ENCODE measurements at regions not wholly inside any gene's neighbourhood (a gene's known extent, or its start where the extent isn't known, plus 50 kb on each side); places are given as distances from the start of the nearest gene placed in this dataset.
"Not testable (repeated sequence)": the region's sequence is repeated elsewhere in the genome, so short reads cannot be mapped to it uniquely, and the experiment has no call there.

DNA sequence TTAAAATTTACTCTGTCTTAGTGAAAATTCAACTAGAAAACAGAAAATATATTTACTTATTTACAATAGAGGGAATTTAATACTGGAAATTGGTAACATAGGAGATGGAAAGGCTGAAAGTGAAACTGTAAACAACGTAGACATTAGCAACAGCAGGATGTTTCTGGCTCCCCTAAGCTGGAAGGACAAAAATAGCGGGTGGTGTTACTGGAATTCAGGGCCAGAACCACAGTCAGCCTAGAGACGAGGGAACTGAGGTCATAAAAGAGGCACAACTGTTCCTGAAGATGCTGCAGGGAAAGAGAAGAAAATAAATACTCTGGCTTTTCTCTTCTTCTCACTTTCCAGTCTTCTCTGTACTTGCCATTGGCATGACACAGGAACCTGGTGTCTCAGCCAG lies 80.4 kb upstream of the NIPBL start:
- TF ChIP-seq, protein P1, sequence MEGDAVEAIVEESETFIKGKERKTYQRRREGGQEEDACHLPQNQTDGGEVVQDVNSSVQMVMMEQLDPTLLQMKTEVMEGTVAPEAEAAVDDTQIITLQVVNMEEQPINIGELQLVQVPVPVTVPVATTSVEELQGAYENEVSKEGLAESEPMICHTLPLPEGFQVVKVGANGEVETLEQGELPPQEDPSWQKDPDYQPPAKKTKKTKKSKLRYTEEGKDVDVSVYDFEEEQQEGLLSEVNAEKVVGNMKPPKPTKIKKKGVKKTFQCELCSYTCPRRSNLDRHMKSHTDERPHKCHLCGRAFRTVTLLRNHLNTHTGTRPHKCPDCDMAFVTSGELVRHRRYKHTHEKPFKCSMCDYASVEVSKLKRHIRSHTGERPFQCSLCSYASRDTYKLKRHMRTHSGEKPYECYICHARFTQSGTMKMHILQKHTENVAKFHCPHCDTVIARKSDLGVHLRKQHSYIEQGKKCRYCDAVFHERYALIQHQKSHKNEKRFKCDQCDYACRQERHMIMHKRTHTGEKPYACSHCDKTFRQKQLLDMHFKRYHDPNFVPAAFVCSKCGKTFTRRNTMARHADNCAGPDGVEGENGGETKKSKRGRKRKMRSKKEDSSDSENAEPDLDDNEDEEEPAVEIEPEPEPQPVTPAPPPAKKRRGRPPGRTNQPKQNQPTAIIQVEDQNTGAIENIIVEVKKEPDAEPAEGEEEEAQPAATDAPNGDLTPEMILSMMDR (conservative IDR thresholded peaks at IDR 0.05; ENCODE audit: control insufficient read depth, insufficient read depth, low read depth, low read length), result no peak
- H3K4me3 ChIP-seq (ENCODE audit: control insufficient read depth, low read depth, low read length), result no peak overlapping the region
- no peak for DNase-seq (ENCODE audit: low read depth)

DNA sequence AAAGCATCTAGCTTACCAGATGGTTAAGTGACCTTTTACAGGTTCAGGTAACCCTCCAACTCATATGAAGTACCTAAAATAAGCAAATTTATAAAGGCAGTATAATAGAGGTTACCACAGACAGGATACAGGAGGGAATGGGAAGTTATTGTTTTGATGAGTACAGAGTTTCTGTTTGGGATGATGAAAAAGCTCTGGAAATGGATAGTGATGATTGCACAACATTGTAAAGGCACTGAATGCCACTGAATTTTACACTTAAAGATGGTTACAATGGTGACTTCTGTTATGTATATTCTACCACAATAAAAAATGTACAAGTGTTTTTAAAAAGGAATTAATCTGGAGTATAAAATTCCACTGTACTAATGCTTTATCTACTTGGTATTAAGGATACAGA lies 75.0 kb upstream of the NIPBL start:
- no peak for DNase-seq (ENCODE audit: low read depth)
- TF ChIP-seq, protein P1 (conservative IDR thresholded peaks at IDR 0.05; ENCODE audit: control insufficient read depth, insufficient read depth, low read depth, low read length), result no peak
- no peak overlapping the region for H3K4me3 ChIP-seq (ENCODE audit: control insufficient read depth, low read depth, low read length)

DNA sequence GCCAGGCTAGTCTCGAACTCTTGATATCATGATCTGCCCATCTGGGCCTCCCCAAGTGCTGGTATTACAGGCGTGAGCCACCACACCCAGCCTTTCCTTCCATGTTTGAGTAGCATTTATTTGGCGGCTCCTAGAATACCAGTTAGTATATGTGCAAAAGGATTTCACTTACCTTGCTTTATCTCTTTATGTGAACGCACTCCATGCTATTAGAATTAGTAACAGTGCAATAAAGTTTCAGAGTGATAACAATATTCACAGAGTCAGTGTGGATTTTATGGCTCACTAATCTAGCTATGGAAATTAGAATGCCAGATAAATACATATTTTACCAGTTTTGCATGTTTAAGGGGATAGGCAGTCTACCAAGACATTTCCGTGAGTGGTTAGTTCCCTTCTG lies 74.4 kb upstream of the NIPBL start:
- no peak for DNase-seq (ENCODE audit: low read depth)
- TF ChIP-seq, protein P1 (conservative IDR thresholded peaks at IDR 0.05; ENCODE audit: control insufficient read depth, insufficient read depth, low read depth, low read length), result no peak
- H3K4me3 ChIP-seq (ENCODE audit: control insufficient read depth, low read depth, low read length), result no peak overlapping the region

DNA sequence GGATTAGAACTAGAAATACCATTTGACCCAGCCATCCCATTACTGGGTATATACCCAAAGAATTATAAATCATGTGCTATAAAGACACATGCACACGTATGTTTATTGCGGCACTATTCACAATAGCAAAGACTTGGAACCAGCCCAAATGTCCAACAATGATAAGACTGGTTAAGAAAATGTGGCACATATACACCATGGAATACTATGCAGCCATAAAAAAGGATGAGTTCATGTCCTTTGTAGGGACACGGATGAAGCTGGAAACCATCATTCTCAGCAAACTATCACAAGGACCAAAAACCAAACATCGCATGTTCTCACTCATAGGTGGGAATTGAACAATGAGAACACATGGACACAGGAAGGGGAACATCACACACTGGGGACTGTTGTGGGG lies 63.3 kb upstream of the NIPBL start:
- H3K4me3 ChIP-seq (ENCODE audit: control insufficient read depth, low read depth, low read length); DNase-seq (ENCODE audit: low read depth): not testable (repeated sequence)

DNA sequence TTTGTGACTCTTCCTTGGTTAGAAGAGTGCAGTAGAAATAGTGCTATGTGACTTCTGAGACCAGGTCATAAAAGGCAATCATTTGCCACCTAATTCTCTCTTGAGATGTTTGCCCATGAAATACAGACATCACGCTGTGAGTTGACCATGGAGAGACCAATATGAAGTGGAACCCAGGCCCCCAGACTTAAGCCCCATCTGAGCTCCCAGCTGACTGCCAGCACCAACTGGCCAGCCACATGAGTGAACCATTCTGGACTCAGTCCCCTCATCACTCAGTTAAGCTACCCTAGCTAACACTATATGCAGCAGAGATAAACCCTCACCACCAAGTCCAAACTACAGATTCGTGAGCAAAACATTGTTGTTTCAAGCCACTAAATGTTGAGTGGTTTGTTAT lies 60.7 kb upstream of the NIPBL start:
- DNase-seq (ENCODE audit: low read depth), result no peak
- TF ChIP-seq, protein P1 (conservative IDR thresholded peaks at IDR 0.05; ENCODE audit: control insufficient read depth, insufficient read depth, low read depth, low read length), result no peak
- no peak overlapping the region for H3K4me3 ChIP-seq (ENCODE audit: control insufficient read depth, low read depth, low read length)

DNA sequence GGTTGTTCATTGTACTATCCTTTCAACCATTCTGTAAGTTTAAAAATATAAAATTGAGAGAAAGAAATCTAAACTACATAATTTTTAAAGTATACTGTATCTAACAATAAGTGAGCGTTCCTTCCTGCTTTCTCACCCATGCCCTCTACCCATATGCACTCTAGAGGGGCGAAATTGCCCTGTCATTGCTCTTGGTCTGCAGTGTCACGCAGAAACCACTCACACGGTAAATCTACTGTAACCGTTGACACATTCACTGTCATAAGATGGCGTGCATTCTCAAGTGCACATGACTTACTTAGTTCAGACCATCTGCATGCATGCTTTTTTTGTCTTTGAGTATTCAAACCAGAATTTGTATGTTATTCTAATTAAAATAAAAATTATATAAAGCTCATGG lies 55.7 kb upstream of the NIPBL start:
- TF ChIP-seq, protein P1 (conservative IDR thresholded peaks at IDR 0.05; ENCODE audit: control insufficient read depth, insufficient read depth, low read depth, low read length), result no peak
- no peak for DNase-seq (ENCODE audit: low read depth)

DNA sequence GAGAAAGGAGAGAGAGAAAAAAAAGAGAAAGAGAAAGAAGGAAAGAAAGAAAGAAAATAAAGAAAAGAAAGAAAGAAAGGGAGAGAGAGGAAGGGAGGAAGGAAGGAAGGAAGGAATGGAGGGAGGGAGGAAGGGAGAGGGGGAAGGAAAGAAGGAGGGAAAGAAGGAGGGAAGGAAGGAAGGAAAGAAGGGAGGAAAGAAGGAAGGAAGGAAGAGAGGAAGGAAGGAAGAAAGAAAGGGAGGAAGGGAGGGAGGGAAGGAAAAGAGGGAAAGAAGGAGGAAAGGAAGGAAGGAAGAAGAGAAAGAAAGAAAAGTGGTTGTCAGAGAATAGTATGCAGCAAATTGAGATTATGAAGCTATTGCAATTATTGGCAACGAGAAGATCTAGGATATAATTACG lies 49.9 kb upstream of the NIPBL start:
- H3K4me3 ChIP-seq (ENCODE audit: control insufficient read depth, low read depth, low read length), result no peak overlapping the region
- TF ChIP-seq, protein P1 (conservative IDR thresholded peaks at IDR 0.05; ENCODE audit: control insufficient read depth, insufficient read depth, low read depth, low read length), result no peak
- DNase-seq (ENCODE audit: low read depth), result no peak

More for the DNA sequence above, 55.7 kb upstream of the NIPBL start:
- no peak overlapping the region for H3K4me3 ChIP-seq (ENCODE audit: control insufficient read depth, low read depth, low read length)
